ENCODE measurements at regions not wholly inside any gene's neighbourhood (a gene's known extent, or its start where the extent isn't known, plus 50 kb on each side); places are given as distances from the start of the nearest gene placed in this dataset.

DNA sequence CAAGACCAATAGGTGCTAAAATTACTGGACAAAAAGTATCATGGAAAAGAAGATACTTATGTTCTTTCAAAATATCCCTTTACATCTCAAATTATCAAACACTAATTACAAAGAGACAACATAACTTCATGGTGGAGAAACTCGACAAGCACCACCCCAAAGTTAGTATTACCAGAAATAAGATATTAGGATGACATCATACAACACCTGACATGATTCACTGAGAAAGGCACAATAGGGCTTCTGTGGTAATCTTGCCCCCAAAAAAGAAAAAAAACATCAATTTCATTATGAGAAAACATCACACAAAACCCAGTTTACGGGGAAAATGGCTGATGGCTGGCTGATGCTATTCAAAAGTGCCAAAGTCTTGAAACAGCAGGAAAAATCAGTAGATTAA, 1781.7 kb upstream of the PCDH10 start:
- Histone ChIP-seq H3K79me1 (ENCODE audit: low read depth in 1 of 2, low read length in 2 of 2) (no peaks in the 10 kb centered on the region), H2BK5ac (ENCODE audit: low read depth, low read length, poor library complexity, severe bottlenecking) (no peak overlapping the region)

More for the DNA sequence above, 1781.7 kb upstream of the PCDH10 start:
- BruUV-seq (replicated peaks) = no TSS peak
- Histone ChIP-seq H4K5ac (ENCODE audit: low read depth, low read length) (no peak overlapping the region), H3K23ac (ENCODE audit: low read depth, low read length) (no peak overlapping the region), H2AFZ (replicated peaks; ENCODE audit: low read length, poor library complexity) (no peak overlapping the region), H2BK20ac (ENCODE audit: low read depth, low read length) (no peak overlapping the region), H4K8ac (ENCODE audit: low read depth in 2 of 2, low read length in 2 of 2) (no peak overlapping the region), H3K18ac (ENCODE audit: low read depth, low read length) (no peak overlapping the region), H3K9me3 (ENCODE audit: control insufficient read depth, insufficient read depth, low read length) (peaks cover 2% of the 10 kb centered on the region), H2BK120ac (ENCODE audit: low read depth, low read length) (no peak overlapping the region), H3K27me3 (ENCODE audit: control insufficient read depth, insufficient read depth, low read length) (no peaks in the 10 kb centered on the region), H4K20me1 (ENCODE audit: insufficient read depth, low read length) (no peaks in the 10 kb centered on the region), H3K36me3 (ENCODE audit: control insufficient read depth, insufficient read depth, low read length) (no peaks in the 10 kb centered on the region), H3K9me1 (ENCODE audit: insufficient read depth, low read length) (no peaks in the 10 kb centered on the region), H3K56ac (ENCODE audit: extremely low read depth, insufficient read depth, low read length) (no peak overlapping the region), H2BK15ac (ENCODE audit: low read depth, low read length) (no peak overlapping the region), H3K4me2 (ENCODE audit: low read depth, low read length) (no peak overlapping the region), H3K27ac (ENCODE audit: insufficient read depth, low read length) (no peak overlapping the region), H3K4me1 (ENCODE audit: control insufficient read depth, insufficient read depth, low read length) (no peaks in the 10 kb centered on the region), H2AK9ac (replicated peaks; ENCODE audit: low read depth, low read length, poor library complexity) (no peak overlapping the region), H3K14ac (replicated peaks; ENCODE audit: low read depth, low read length) (no peak overlapping the region), H2AK5ac (ENCODE audit: low read depth, low read length) (no peak overlapping the region), H4K91ac (ENCODE audit: insufficient read depth, low read depth, low read length) (no peak overlapping the region), H3K4ac (ENCODE audit: low read depth, low read length) (no peak overlapping the region), H3K4me3 (ENCODE audit: insufficient read depth, low read depth, low read length) (no peak overlapping the region), H3K9ac (ENCODE audit: low read depth, low read length) (no peak overlapping the region)
- no peak for ATAC-seq (ENCODE audit: low read depth)
- CTCF ChIA-PET = no interaction called here
- dilution Hi-C loops (cut with HindIII; ENCODE audit: low sequenced_read_pairs, unreplicated experiment) = no loop called here
- TF ChIP-seq USF2 (IDR thresholded peaks at IDR 0.05; ENCODE audit: low read depth, low read length) (no peak), MAFK (IDR thresholded peaks at IDR 0.05; ENCODE audit: low read depth, low read length) (no peak), NFE2L2 (IDR thresholded peaks at IDR 0.05; ENCODE audit: low read depth, low read length) (no peak)
- POLR2A ChIA-PET (ENCODE audit: unreplicated experiment) = no interaction called here
- no CpG with 5 or more reads among the region's 2 CpGs for WGBS, 2 experiments (ENCODE audit: extremely low coverage in 2 of 2, insufficient read length in 1 of 2)
- in situ Hi-C loops (cut with MboI; ENCODE audit: low sequenced_read_pairs) = no loop called here
- no peak for DNase-seq
- intact Hi-C loops (cut with micrococcal nuclease) = no loop called here

All from IMR-90 (cell line).